ENCODE measurements at regions not wholly inside any gene's neighbourhood (a gene's known extent, or its start where the extent isn't known, plus 50 kb on each side); places are given as distances from the start of the nearest gene placed in this dataset.

DNA sequence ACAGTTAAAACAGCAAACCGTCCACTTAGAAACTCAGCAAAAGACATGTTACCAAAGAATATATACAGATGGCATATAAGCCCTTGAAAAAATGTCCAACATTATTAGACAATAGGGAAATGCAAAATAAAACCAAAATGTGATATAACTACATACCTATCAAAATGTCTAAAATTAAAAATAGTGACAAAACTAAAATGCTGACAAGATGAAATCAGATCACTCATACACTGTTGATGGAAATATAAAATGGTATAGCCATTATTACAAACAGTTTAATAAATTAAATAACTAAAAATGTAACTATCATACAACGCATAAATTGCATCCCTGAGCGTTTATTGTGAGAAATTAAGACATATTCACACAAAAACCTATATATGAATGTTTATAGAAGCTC lies 939.7 kb upstream of the ZWINT start:
- DNase-seq: no peak

DNA sequence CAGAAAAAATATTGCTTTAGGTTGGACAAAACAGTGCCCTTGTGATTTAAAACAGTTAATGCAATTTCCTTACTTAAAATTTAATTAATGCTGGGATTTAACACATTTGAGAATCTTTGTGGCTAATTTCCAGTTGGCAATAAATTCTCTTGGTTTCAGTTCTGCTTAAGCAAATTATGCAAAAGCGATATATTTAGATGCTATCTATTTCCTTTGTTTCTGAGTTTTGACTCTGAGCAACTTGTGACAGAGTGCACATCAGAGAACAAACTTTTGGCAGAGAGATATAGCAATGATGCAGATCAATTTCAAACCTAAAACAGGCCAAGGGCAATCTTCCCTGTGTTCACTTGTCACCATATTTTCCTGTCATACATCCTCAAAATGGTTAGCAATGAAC lies 933.6 kb upstream of the ZWINT start:
- no peak for DNase-seq

DNA sequence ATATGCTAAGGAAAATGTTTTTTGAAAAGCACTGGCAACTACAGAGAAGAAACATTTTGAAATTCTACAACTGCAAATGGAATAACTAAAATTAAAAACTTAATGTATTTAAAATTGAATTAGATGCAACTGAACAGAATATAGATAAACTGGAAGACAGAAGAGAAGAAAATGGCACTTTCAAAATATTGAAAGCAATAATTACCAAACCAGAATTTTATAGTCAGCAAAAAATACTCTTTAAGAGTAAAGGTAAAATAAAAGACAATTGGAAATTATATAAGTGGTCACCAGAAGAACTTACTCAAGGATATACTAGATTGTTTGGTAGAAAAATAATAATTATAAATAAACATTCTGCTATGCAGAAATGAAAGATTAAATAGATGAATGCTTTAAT lies 927.7 kb upstream of the ZWINT start:
- no peak for DNase-seq

DNA sequence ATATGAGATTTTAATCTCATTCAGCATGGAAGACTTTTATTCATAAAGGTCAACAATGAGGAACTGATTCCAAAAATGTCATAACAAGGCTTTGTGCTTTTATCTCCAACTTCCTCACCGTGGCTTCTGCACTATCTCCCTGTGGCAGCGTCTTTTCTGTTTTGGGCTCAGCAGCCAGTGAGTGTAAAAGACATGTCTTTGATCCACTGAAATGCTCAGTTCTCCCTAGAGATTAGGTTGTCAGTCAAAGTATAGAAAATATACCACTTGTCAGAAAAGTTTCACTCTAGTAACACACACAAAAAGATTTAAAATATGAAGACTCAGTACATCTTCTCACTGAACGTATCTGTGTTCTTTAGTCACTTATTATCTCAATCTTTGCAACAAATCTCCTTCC lies 901.8 kb upstream of the ZWINT start:
- no peak for DNase-seq

DNA sequence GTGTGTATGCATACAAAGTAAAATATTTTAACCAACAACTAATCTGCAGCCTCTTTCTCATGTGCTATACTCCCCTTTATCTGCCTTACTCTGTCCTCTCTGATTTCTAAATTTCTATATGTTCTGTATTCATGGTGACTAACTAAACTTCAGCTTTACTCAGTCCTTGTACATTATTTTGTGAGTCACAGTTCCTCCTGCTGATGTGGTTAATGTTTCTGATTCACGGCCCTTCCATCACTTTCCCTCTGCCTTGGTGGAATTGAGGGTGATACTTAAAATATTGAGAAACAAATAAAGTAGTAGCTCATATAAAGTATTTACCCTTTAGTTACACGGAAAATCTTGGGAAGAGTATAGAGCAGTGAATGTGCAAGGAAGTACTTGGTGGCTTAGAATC lies 899.1 kb upstream of the ZWINT start:
- DNase-seq: no peak

DNA sequence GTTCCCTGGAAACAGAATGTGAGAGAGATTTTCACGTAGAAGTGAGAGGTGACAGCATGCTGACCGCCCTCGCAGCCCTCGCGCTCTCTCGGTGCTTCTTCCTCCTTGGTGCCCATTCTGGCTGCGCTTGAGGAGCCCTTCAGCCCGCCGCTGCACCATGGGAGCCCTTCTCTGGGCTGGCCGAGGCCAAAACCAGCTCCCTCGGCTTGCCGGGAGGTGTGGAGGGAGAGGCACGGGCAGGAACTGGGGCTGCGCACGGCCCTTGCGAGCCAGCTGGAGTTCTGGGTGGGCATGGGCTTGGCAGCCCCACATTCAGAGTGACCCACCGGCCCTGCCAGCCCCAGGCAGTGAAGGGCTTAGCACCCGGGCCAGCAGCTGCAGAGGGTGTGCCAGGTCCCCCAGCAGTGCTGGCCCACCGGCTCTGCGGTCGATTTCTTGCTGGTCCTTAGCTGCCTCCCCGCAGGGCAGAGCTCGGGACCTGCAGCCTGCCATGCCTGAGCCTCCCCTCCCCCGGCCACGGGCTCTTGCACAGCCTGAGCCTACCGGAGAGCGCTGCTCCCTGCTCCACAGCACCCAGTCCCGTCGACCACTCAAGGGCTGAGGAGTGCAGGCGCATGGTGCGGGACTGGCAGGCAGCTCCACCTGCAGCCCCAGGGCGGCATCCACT lies 888.7 kb upstream of the ZWINT start:
- DNase-seq: no peak

DNA sequence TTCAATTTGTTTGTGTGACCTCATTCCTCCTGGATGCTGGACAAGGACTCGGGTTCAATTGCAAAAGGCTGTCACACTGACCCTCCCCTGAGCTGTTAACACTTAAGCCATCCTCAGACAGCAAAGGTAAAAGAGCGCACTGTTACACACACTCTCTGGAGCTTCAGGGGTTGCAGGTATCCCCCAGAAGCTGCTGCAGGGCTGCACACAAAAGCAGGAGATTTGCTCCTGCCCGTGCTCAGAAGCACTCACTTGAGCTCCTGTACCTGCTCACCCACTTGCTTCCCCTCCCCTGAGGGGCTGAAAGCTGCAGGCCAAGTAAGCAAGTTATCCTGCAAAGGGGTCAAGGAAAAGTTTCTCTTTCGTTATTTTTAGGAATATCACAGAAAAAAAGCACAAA lies 886.2 kb upstream of the ZWINT start:
- no peak for DNase-seq

DNA sequence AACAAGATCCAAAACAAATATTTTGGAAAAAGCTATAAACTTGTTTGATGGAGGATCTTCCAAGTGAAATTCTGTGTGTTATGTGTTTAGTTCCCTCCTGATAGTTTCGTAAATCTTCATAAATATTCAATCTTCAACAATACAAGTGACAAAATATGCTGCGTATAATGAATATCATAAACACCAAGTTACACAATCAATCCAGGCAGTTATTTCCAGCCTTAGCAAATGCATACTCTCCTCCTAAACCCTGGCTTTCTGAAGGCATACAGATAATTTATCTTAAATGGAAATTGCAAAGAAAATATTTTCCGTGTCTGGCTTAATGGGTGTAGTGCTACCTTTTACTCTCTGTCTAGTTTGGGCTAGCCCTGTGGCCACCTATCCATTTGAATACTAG lies 864.9 kb upstream of the ZWINT start:
- no peak for DNase-seq

DNA sequence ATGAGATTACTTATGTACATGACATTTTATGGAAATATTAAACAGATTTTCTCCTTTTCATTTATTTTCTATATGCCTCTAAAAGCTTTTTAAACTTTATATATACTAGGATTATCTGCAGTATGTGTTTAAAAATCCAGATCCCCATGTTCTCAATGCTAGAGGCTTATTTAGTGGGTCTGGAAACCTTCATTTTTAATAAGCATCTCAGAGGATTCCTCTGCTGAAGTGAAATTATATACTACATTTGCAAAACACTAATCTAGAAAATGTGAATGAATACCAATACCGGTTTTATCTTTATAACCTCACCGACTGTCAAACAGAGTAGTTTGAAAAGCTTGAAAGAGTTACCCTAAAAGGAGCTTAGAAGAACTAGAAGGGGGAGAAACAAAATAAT lies 863.8 kb upstream of the ZWINT start:
- DNase-seq: no peak

DNA sequence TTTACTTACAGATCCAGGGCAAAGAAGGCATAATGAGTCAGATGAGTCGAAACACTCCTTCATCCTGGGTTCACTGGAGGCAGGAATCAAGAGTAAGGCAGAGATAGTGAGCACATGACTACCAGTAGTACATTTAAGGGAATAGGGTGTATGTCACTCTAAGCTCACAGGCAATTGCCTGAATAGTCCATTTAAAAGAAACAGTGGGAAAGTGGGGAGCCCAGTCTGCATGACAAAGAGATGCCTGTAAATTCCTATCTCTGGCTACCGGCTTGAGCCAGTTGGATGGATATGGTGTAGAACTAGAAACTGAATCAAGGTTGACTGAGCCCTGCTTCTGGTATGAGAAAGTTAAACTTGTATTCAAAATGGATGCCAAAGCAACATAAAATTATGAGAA lies 861.5 kb upstream of the ZWINT start:
- no peak for DNase-seq

DNA sequence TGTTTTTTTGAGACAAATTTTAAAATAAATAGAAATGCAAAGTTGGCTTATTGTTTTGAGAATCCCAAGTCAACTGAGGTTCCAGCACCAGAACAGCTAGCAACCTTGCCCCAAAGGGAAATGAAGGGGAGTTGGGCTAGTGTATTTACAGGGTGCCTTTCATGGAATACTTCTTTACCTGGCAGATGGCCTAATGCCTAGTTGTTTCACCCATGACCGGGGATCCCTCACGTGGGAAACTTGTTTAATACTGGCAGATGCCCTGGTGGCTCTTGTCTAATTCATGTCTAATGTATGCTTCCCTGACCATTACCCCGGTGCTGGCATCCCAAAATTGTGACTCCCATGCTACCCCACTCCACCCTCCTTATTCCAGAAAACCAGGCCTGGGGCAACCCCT lies 861.1 kb upstream of the ZWINT start:
- DNase-seq: no peak

DNA sequence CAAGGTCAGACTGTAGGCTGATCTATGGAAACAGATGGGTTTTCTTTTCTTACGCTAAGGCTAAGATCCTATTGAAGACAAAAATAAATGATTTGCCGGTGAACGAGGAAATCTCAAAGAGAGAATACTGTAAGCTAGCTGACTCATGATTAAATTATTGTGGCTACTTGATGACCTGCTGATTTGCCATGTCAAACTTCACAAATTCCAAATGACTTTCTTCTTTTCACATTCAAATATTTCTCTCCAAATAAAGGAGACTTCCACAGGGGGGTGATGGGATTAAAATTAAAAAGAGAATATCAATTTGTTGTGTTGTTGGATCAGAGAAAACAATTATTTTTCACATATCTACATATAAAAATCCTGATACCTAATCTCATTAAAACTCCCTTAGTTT lies 860.6 kb upstream of the ZWINT start:
- DNase-seq: no peak

DNA sequence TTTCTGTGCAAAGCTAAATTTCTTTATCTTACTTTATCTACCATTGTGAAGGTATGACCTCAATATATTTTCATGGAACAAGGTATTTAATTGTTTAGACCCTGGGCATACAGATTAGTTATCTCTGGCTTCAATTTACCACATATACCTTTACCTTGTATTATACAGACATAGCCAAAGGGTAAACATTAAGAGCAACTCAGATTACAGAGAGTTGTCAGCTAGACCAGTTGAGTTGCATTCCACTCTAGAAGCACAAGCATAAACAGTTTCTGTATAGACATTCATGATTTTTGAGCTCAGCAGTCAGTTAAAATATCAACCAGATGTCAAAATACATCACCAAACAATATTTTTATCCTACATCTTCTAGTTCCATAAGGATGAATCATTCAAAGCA lies 857.3 kb upstream of the ZWINT start:
- no peak for DNase-seq

DNA sequence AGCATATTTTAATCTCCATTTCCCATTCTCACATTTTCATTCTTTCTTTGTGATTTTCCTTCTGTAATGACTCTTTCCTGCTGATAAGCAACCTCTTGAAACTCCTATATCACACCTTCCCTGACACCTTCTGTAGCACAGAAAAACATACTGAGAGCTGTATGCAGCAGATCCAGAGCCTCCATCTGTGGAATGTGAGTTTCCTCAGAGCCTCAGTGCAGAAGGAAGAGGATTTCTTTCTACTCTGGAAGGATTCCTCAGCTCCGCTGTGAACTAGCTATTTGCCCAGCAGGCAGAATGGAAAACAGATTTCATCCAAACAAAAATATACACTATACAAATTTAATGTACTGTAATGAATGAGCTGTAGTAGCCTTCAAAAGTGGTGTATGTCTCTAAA lies 841.3 kb upstream of the ZWINT start:
- no peak for DNase-seq

DNA sequence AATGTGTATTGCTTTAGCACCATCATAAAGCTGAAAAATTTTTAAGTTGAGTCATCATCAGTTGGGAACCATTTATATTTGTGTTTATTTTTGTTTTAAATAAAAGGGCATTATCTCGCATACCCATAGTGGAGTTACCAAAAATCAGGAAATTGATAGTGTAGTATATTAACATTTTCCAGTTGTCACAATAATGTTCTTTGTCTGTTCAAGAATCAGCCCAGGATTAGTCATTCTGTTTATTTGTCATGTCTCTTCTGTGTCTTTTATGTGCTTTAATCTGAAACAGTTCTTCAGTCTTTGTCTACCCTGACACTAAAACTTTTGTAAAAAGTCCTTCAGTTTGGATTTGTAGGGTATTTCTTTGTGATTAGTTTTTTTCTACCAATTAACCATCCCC lies 827.8 kb upstream of the ZWINT start:
- no peak for DNase-seq

DNA sequence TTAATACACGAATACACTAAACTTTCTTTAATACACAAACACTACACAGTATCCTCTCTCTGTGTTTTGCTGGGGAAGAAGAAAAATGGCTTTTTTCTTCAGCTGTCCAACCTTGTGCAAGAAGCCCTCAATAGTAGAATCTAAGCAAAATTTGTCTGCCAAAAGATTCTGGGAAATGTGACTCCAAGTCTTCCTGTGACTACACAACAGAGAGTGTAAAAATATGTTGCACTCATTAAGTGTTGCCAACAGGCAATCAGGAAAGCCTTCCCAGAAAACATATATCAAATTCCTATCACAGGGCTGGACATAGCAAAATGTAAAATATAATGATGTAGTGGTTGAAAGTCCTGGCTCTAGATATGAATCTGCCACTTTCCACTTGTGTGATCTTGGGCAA lies 825.1 kb upstream of the ZWINT start:
- no peak for DNase-seq

DNA sequence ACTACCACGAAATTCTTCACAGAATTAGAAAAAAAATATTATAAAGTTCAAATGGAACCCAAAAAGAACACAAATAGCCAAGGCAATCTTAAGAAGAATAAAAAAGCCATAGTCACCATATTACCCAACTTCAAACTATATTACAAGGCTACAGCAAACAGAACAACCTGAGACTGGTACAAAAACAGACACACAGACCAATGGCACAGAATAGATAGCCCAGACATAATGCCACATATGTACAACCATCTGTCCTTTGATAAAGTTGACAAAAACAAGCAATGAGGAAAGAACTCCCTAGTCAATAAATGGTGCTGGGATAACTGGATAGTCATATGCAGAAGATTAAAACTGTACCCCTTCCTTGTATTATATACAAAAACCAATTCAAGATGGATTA lies 808.5 kb upstream of the ZWINT start:
- no peak for DNase-seq

DNA sequence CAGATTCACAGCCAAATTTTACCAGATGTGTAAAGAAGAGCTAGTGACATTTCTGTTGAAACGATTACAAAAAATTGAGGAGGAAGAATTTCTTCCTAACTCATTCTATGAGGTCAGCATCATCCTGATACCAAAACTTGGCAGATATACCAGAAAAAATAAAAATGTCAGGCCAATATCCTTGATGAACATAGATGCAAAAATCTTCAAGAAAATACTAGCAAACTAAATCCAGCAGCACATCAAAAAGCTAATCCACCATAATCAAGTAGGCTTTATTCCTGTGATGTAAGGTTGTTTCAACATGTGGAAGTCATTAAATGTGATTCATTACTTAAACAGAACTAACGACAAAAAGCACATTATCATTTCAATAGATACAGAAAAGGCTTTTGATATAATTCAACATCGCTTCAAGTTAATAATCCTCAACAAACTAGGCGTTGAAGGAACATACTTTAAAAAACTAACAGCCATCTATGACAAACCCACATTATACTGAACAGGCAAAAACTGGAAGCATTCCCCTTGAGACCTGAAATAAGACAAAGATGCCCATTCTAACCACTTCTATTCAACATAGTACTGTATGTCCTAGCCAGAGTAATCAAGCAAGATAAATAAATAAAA lies 807.7 kb upstream of the ZWINT start:
- DNase-seq: no peak

DNA sequence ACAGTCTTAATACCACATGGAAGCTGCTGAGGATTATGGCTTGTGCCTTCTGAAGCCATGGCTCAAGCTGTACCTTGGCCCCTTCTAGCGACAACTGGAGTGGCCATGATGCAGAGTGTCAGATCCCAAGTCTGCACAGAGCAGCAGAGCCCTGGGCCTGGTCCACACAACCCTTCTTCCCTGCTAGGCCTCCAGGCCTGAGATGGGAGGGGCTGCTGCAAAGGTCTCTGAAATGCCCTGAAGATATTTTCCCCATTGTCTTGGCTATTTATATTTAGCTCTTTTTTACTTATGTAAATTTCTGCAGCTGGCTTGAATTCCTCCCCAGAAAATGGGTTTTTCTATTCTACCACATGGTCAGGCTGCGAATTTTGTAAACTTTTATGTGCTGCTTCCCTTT lies 804.6 kb upstream of the ZWINT start:
- DNase-seq: no peak

DNA sequence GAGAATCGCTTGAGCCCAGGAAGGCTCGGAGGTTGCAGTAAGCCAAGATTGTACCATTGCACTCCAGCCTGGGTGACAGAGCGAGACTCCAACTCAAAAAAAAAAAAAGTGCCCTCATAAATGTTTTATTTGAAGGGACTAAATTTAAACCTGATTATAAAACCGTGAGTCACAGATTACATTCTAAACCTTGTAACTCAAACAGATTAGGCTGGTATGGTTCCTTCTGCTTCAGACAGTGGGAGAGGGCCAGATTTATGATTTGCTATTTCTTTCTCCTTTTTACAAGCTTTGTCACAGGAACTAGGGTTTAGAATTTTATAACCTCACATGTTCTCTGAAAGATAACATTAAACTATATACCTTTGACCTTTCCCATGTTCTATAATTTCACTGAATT lies 801.2 kb upstream of the ZWINT start:
- DNase-seq: no peak

DNA sequence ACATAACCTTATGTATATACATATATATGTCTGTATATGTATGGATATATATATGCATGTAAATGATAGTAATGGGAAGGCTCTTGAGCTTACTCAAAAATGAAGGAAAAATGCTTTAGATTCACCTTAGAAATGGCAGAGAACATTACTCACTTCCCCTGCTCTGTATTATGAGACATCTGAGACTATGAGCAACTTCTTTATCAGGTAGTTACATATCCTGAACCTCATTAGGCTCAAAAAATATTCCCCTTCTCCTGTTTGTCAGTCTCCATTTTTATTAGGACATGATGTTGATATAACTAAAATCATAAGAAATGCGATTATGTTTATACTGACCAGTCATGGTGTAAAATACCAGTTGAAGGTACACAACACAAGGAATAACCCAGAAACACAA lies 800.1 kb upstream of the ZWINT start:
- no peak for DNase-seq

DNA sequence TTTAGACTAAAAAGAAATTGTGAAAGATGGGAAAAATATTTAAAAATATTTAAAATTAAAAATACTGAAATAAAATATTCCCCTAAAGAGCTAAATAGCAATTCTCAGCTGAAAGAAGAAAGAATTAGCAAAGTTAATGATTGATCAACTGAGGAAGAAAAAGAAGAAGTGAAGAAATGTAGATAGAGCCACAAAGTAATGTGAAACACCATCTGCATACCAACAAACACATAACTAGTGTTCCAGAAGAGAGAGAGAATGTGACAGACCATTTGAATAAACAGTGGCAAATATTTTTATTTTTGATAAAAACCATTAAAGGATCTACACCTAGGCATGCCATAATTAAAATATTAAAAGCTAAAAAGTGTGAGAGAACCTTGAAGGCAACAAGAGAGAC lies 784.5 kb upstream of the ZWINT start:
- no peak for DNase-seq

DNA sequence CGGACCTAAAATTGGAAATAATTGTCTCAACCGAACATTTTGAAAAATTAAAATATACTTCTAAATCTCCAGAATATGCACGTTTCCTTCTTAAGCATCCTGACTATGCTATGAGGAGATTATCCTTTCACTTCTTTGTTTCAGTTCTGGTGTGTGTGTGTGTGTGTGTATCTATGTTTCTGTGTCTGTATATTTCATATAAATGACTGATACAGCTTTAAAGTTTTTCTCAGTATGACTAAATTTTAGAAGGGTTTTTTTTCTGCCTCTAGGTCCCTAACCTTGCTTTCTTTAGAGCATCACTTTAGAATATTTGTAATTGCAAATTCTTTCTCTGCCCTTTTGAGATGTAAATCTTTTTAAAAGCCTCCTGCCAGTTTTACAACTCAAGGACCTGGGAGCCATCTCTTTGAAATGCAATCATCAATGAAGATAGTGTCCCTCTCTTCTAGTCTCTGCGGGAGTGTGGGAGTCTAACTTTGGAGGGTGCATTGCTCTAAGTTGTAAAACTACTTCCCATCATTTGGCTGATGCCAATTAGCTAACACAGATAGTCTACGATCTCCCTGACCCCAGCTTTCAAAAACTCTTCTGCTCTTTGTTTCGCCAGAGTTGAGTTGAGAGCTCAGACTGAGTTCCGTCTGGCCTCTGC lies 782.0 kb upstream of the ZWINT start:
- DNase-seq: no peak

DNA sequence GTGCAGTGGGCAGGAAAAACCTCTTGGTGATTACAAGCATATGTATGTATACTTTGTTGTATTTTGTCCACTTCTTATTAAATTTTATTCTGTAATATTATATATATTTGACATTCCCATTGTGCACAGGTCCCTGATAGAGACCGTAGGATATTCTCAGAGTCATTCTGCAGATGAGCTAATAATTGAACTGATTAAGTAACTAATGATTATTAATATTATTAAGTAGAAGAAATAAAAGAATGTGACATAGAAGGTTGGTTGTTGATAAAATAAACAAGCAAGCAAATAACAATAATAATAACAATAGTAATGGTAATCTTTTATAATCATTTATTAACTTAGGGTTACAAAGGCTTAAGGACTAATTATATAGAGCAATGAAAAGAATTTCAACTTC lies 780.6 kb upstream of the ZWINT start:
- DNase-seq: no peak

DNA sequence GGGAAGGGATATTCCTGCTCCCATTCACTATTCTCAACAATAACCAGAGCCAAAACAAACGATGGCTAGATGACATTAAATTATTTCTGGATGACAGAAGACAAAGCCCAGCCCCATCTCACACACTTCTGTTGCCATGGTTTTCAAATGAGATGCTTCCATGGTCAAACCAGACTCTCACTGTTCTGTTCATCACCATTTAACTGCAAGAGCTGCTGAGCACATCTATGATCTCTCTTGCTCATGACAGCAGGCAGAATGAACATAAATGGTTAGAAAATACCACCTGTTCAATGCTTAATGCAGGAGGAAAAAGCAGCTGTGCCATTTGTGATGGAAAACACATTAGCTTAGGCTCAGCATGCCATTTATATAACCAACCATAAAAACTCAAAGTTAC lies 758.6 kb upstream of the ZWINT start:
- no peak for DNase-seq

Measured in NCI-H446 (cell line).